Naive thymus-derived CD8-positive, alpha-beta T cell (primary cell): ENCODE measurements at regions not wholly inside any gene's neighbourhood (a gene's known extent, or its start where the extent isn't known, plus 50 kb on each side); places are given as distances from the start of the nearest gene placed in this dataset.

Experiments
- ATAC-seq, 2 donors: fragments of 150-1000 bp; cut with Tn5 transposase in 1 of 2; sonication (Bioruptor Pico), chemical (Tn5 transposase) in 1 of 2; 1 replicate in 1 of 2; 2 replicates in 1 of 2; pipeline ENCODE4 v1.10.0; 2021; ENCODE audit warnings: mild to moderate bottlenecking in 2 of 2, moderate library complexity in 2 of 2
- POLR2A ChIA-PET: fragments of 350-600 bp; sonication (Branson Sonifier 250); formaldehyde crosslinking; loops from one replicate; lab custom pipeline; 2021; ENCODE audit warnings: antibody characterized with exemption; lab: Charles Lee
- DNase-seq, 10 donors: peaks; one replicate each; pipeline versions ENCODE4 v3.0.0 to v3.0.0-alpha.2; 2020 to 2022
- H3K27ac Mint-ChIP-seq, 10 donors: one replicate each; pipeline ENCODE4 v1.8.0; 2020 to 2022; ENCODE audit warnings: mild to moderate bottlenecking in 10 of 10, mixed read lengths in 10 of 10, moderate library complexity in 4 of 10, inconsistent platforms in 1 of 10
- H3K27me3 Mint-ChIP-seq, 5 donors: one replicate each; pipeline ENCODE4 v1.8.0; 2021 to 2022; ENCODE audit warnings: mixed read lengths in 5 of 5
- H3K36me3 Mint-ChIP-seq, 3 donors: one replicate each; pipeline ENCODE4 v1.8.0; 2020 to 2022; ENCODE audit warnings: mixed read lengths in 3 of 3, mild to moderate bottlenecking in 2 of 3, inconsistent platforms in 1 of 3
- H3K4me1 Mint-ChIP-seq, 4 donors: one replicate each; pipeline ENCODE4 v1.8.0; 2021 to 2022; ENCODE audit warnings: mixed read lengths in 4 of 4
- H3K4me3 Mint-ChIP-seq, 10 donors: one replicate each; pipeline ENCODE4 v1.8.0; 2020 to 2022; ENCODE audit warnings: mild to moderate bottlenecking in 10 of 10, mixed read lengths in 10 of 10, moderate library complexity in 6 of 10, inconsistent platforms in 1 of 10
- H3K9me3 Mint-ChIP-seq, 9 donors: one replicate each; pipeline ENCODE4 v1.8.0; 2020 to 2022; ENCODE audit warnings: mixed read lengths in 9 of 9, mild to moderate bottlenecking in 3 of 9, inconsistent platforms in 1 of 9, moderate library complexity in 1 of 9

DNA sequence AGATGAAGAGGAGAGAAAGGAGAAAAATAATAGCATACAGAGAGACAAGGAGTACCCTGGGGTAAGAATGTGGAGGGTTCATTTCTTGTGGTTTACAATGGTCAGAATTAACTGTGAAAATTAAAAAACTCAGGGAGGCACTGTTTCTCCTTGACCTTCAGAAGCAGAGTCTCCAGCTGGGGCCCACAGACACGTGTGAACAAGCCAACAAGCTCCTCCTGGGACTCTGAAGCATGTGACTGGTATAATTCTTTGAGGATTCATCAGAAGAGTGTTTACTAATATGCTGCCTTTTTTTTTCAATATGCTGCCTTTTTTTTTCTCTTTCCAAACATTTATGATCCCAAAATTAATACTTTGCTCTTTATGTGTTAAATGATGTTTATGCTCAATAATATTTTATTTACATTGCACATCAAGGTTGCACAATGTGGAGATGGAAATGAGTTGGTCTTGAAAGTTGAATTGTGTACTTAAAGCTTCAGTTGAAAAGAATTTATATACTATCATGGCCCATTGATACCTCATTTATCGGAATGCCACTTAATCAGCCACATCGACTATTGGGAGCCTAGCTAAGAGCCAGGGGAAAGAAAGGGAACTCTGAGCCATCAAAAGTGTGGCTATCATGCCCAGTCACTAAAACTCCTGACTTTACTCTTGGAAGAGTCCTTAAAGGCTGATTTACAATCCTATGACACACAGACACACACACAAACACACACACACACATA lies 134.7 kb upstream of the RHOBTB1 start:
- ATAC-seq = no peak
- Mint-ChIP-seq H3K4me3 (no peak overlapping the region), H3K27ac (no peak overlapping the region)

DNA sequence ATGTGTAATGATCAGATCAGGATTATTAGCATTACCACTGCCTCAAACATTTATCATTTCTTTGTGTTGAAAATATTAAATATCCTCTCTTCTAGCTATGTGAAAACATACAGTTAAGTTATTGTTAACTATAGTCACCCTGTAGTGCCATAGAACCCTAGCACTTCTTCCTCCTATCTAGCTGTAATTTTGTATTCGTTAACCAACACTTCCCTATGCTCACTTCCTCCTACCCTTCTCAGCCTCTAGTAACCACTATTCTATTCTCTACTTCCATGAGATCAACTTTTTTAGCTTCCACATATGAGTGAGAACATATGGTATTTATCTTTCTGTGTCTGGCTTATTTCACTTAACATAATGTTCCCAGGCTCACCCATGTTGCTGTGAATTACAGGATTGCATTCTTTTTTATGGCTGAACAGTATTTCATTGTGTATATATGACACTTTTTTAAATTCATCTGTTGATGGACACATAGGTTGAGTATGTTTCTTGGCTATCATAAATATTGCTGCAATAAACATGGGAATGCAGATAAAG lies 132.7 kb upstream of the RHOBTB1 start:
- no peak overlapping the region for H3K27ac Mint-ChIP-seq
- POLR2A ChIA-PET = no interaction called here
- H3K9me3 Mint-ChIP-seq = no peaks in the 10 kb centered on the region

More for the DNA sequence above, 134.7 kb upstream of the RHOBTB1 start:
- Mint-ChIP-seq H3K36me3 (no peaks in the 10 kb centered on the region), H3K9me3 (peaks cover 0 to 4% (median 0%) of the 10 kb centered on the region in 9 donors), H3K4me1 (no peaks in the 10 kb centered on the region), H3K27me3 (peaks cover 0 to 10% (median 0%) of the 10 kb centered on the region in 5 donors)
- POLR2A ChIA-PET = no interaction called here
- DNase-seq = no peak

DNA sequence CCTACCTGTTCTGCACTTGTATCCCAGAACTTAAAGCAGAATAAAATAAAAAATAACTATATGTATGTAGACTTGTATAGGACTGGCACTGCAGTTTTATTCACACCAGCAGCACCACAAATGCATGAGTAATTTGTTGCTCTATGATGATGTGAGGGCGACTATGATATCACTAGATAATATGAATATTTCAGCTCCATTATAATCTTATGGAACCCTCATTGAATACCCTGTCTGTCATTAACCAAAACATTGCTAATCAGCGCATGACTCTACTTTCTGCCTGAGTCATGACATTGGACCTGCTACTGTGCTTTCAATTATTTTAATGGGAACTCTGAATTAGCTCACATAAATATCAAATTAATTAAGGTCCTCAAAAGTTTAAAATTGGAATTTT lies 129.4 kb upstream of the RHOBTB1 start:
- DNase-seq = no peak
- ATAC-seq = no peak
- no peak overlapping the region for H3K4me3 Mint-ChIP-seq
- no peaks in the 10 kb centered on the region for H3K9me3 Mint-ChIP-seq
- no peaks in the 10 kb centered on the region for H3K4me1 Mint-ChIP-seq
- no peak overlapping the region for H3K27ac Mint-ChIP-seq
- POLR2A ChIA-PET = no interaction called here
- H3K27me3 Mint-ChIP-seq = peaks cover 0 to 5% (median 0%) of the 10 kb centered on the region in 5 donors
- H3K36me3 Mint-ChIP-seq = no peaks in the 10 kb centered on the region

More for the DNA sequence above, 132.7 kb upstream of the RHOBTB1 start:
- no peak overlapping the region for H3K4me3 Mint-ChIP-seq
- no peak for DNase-seq
- no peak for ATAC-seq
- no peaks in the 10 kb centered on the region for H3K4me1 Mint-ChIP-seq
- H3K36me3 Mint-ChIP-seq = no peaks in the 10 kb centered on the region
- peaks cover 0 to 7% (median 0%) of the 10 kb centered on the region in 5 donors for H3K27me3 Mint-ChIP-seq

DNA sequence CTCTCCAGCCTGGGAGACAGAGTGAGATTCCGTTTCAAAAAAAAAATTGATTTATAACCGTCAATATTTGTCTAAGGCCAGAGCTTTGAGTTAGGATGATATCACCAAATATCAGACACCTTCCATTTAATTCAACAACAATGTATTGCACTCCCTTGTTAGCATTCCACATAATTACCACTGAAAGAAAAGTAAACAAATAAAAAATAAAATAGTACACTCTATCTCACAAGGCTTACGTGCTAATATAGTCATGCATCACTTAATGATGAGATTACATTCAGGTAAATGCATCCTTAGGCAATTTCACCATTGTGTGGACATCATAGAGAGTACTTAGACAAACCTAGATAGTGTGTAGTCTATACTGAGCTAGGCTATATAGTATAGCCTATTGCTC lies 127.6 kb upstream of the RHOBTB1 start:
- Mint-ChIP-seq H3K9me3 (no peaks in the 10 kb centered on the region), H3K27me3 (peaks cover 0 to 4% (median 0%) of the 10 kb centered on the region in 5 donors), H3K4me1 (no peaks in the 10 kb centered on the region), H3K4me3 (no peak overlapping the region), H3K27ac (no peak overlapping the region), H3K36me3 (no peaks in the 10 kb centered on the region)
- POLR2A ChIA-PET = no interaction called here
- DNase-seq = no peak
- ATAC-seq = no peak

DNA sequence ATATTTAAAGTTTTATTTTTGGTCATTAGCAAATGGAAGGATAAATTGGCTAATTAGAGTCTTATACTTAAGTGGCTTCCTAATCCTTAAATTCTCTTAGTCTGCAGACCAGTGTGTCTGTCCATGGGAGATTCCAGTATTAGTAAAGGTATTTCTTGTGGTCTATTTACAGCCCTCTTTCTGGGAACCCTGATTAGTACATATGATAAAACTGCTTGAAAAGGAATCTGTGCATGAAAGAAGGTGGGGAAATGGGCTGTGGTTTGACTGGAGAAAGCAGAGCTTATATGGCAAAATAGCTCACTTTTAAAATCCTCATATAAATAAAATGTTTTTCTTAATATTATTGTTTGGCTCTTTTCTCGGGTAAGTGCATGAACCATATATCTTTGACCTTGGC lies 124.5 kb upstream of the RHOBTB1 start:
- no peak for ATAC-seq
- no peaks in the 10 kb centered on the region for H3K36me3 Mint-ChIP-seq
- POLR2A ChIA-PET = no interaction called here
- H3K27ac Mint-ChIP-seq = no peak overlapping the region
- H3K27me3 Mint-ChIP-seq = peaks cover 0 to 4% (median 0%) of the 10 kb centered on the region in 5 donors
- no peaks in the 10 kb centered on the region for H3K4me1 Mint-ChIP-seq
- H3K4me3 Mint-ChIP-seq = no peak overlapping the region
- DNase-seq = no peak
- no peaks in the 10 kb centered on the region for H3K9me3 Mint-ChIP-seq

DNA sequence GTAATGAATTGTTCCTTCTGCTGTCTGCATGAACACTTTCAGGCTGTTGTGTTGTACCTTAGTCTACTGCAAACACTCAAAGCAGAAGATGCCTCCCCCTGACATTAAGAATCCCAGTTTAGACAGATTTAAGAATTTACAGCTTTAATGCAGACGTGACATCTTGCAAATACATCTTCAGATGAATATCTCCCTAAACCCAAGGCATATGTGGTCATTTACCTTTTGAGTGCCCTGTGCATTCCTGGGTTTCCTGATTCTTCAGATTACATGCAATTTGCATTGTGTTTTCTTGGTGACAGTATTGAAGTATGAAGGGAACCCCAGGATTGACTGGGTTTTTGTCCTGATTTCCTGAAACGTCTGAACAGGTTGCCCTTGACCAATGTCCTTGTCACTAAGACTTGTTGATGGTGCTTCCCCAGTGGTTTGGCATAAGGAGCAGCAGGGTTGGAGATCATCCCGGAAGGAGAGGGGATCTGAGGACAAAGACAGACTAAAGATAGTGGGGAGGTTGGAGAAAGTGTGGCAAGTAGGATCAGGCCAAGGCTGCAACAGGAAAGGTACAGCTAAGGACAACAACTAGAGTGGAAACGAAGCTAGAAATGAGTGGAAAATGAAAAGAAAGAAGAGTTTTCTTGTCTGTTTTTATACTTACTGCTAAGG lies 123.8 kb upstream of the RHOBTB1 start:
- no peak overlapping the region for H3K27ac Mint-ChIP-seq
- POLR2A ChIA-PET = no interaction called here
- no peaks in the 10 kb centered on the region for H3K9me3 Mint-ChIP-seq
- DNase-seq (no peak), ATAC-seq (no peak)
- H3K36me3 Mint-ChIP-seq = no peaks in the 10 kb centered on the region
- no peaks in the 10 kb centered on the region for H3K4me1 Mint-ChIP-seq
- H3K4me3 Mint-ChIP-seq = no peak overlapping the region
- H3K27me3 Mint-ChIP-seq = peaks cover 0 to 3% (median 0%) of the 10 kb centered on the region in 5 donors

DNA sequence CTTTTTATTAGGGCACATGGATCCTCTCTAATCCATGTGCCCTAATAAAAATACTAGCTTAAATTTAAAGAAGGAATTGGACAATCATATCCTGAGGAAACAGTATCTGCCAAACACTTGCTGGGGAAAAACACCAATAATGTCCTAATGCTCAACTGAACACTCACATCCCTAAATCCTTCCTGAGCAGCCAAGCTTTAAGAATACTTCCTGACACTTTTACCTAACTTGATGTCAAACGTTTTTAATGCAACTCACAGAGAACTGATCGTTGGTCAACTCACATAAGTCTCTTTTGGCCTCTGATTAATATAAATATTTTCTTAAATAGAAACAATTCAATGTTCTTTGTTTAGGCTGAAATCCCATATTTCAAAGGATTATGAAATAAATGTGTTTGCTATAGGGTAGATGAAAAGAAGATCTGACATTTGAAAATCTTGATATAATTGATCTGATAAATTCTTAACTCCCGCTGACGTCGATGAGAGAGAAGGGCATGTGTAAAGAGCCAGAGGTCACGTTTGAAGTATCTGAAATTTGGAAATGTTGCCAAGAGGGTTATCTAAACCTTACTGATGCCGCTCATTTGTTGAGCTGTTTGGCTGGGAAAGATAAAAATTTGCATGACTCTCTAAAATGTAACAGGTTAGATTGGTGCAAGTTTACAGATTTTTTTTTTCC lies 122.8 kb upstream of the RHOBTB1 start:
- Mint-ChIP-seq H3K4me3 (no peak overlapping the region), H3K4me1 (no peaks in the 10 kb centered on the region), H3K36me3 (no peaks in the 10 kb centered on the region), H3K27me3 (peaks cover 0 to 3% (median 0%) of the 10 kb centered on the region in 5 donors), H3K9me3 (no peaks in the 10 kb centered on the region), H3K27ac (no peak overlapping the region)
- POLR2A ChIA-PET = no interaction called here
- ATAC-seq = no peak
- DNase-seq = no peak

DNA sequence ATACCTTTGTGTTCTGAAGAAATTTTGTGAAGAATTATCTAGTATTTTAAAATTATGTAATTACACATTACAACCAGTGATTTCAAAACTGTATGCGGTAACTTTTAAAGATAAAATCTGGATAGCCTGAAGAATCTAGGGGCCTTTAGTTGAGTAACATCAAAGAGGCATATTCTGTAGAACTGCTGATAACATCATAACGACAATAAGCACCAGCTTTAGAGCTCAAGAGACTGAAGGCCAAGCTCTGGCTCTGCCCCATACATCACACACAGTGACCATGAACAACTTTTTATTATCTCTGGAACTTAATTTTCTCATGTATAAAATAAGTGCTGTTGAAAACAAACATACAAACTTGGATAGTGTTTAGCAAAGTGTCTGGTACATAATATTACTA lies 121.1 kb upstream of the RHOBTB1 start:
- no peak overlapping the region for H3K27ac Mint-ChIP-seq

DNA sequence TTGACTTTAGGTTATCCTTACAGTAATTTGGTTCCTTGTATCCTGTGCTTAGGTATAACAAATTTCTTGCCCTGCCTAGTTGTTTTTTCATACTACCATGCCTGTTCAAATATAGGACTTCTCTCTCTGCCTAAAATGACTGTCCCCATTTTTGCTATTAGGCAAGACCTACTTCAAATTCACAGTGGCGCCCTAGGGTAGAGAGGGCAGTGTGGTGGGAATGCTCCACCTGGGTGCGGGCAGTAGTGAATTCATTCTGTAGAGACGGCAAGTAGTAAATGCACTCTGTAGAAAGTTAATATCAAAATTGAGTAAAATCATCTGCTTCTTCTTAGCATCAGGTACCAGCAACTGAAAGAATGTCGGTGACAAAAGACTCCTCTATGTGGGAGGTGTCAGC lies 120.4 kb upstream of the RHOBTB1 start:
- no peaks in the 10 kb centered on the region for H3K4me1 Mint-ChIP-seq
- POLR2A ChIA-PET = no interaction called here
- H3K4me3 Mint-ChIP-seq = no peak overlapping the region
- H3K27me3 Mint-ChIP-seq = peaks cover 0 to 2% (median 0%) of the 10 kb centered on the region in 5 donors
- DNase-seq (no peak), ATAC-seq (no peak)
- H3K9me3 Mint-ChIP-seq = no peaks in the 10 kb centered on the region
- H3K27ac Mint-ChIP-seq = no peak overlapping the region
- H3K36me3 Mint-ChIP-seq = no peaks in the 10 kb centered on the region

More for the DNA sequence above, 121.1 kb upstream of the RHOBTB1 start:
- ATAC-seq (no peak), DNase-seq (no peak)
- Mint-ChIP-seq H3K4me1 (no peaks in the 10 kb centered on the region), H3K27me3 (peaks cover 0 to 2% (median 0%) of the 10 kb centered on the region in 5 donors), H3K4me3 (no peak overlapping the region), H3K9me3 (no peaks in the 10 kb centered on the region), H3K36me3 (no peaks in the 10 kb centered on the region)
- POLR2A ChIA-PET = no interaction called here

DNA sequence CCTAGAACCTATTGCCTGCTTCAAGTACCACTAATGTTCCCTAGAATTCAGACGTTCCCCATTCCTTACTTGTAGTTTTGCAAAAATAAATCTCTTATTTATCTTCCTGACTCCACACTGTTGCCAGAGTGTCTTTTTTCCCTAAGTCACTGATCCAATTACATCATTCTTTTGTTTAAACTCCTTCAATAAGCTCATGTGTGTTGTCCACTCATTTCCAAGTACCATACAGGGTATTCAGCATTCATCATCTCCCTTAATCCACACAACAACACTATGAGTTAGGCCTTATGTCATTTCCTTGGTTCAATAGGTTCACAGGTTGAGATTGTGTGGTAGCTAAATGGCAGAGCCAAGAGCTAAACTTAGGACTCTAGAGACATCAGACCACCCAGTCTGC lies 119.9 kb upstream of the RHOBTB1 start:
- no peaks in the 10 kb centered on the region for H3K36me3 Mint-ChIP-seq
- H3K27me3 Mint-ChIP-seq = peaks cover 0 to 2% (median 0%) of the 10 kb centered on the region in 5 donors
- H3K4me3 Mint-ChIP-seq = no peak overlapping the region
- no peaks in the 10 kb centered on the region for H3K9me3 Mint-ChIP-seq
- no peaks in the 10 kb centered on the region for H3K4me1 Mint-ChIP-seq
- DNase-seq (no peak), ATAC-seq (no peak)
- H3K27ac Mint-ChIP-seq = no peak overlapping the region
- POLR2A ChIA-PET = no interaction called here

DNA sequence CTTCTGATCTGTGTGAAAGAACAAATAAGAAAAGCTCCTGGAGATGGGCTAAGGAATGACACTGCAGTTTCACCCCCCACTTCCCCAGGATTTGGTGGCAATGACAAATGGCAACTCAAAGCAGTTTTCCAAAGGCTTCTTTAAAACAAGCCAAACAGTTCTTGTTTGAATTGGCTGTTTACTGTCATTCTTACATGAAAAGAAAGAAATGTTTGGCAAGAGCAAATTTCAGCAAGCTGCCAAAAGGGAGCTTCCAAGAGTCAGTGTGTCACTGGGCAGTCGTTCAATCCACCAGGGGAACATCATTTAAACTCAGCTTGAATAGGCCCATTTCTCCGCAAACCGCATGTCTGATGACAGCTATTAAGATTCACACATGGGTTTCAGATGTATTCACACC lies 119.0 kb upstream of the RHOBTB1 start:
- Mint-ChIP-seq H3K27me3 (peaks cover 0 to 2% (median 0%) of the 10 kb centered on the region in 5 donors), H3K4me3 (no peak overlapping the region), H3K36me3 (no peaks in the 10 kb centered on the region), H3K9me3 (no peaks in the 10 kb centered on the region), H3K27ac (no peak overlapping the region), H3K4me1 (no peaks in the 10 kb centered on the region)
- ATAC-seq (no peak), DNase-seq (no peak)
- POLR2A ChIA-PET = no interaction called here

DNA sequence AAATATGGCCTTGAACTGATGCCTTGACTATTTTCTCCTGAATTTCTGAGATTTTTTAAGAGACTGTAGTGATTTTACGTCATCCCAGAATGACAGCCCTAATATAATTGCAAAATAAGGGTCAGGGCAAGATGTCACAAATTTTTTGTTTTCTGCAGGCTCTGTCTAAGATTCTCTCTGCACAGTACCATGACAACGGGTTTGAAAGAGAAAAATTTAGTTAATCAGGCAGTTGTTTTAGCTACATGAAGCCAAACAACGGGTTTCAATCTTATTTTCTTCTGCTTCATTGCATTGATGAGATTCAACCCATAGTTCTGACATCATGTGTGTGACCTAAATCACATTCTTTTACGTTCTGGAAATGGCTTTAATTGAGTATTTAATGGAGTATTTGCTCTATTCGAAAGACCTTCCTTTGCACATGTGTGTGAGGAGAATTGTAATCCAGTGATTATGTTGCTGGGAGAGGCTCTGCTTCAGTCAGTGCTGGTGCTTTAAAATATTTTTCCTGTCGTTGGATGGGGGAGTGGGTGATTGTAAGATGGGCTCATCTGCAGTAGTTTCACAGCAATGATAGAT lies 118.0 kb upstream of the RHOBTB1 start:
- Mint-ChIP-seq H3K27ac (no peak overlapping the region), H3K4me3 (no peak overlapping the region), H3K9me3 (no peaks in the 10 kb centered on the region), H3K27me3 (peaks cover 0 to 2% (median 0%) of the 10 kb centered on the region in 5 donors), H3K4me1 (no peaks in the 10 kb centered on the region), H3K36me3 (no peaks in the 10 kb centered on the region)
- POLR2A ChIA-PET = no interaction called here
- DNase-seq (no peak), ATAC-seq (no peak)
